ENCODE measurements at regions not wholly inside any gene's neighbourhood (a gene's known extent, or its start where the extent isn't known, plus 50 kb on each side); places are given as distances from the start of the nearest gene placed in this dataset.

DNA sequence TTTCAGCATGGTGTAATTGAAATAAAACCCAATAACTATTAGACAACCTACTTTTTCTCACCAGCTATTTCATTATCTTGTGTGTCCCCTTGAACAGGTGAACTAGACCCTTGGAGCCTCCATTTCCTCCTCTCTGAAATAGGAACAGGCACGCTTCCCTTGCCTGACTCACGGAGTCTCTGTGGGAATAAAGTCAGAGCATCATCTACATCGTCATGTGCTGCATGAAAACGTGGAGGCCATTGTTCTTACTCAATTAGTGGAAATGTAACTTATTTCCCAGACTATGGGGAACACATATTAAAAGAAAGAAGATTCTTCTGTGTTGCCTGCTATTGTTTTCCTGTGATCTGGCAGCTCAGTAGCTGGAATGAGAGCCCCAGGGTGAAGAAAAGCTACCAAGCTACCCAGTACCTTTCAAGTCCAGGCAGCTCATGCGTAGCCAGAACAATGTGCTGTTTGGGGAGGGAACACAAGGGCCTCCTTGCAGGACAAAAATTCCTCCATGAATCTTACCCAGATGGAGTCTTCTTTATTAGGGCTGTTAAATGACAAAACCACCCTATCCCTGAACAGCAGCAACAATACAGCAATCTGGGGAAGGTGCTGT is 59.8 kb downstream of the SOX11 start:
- DNase-seq = no peak

DNA sequence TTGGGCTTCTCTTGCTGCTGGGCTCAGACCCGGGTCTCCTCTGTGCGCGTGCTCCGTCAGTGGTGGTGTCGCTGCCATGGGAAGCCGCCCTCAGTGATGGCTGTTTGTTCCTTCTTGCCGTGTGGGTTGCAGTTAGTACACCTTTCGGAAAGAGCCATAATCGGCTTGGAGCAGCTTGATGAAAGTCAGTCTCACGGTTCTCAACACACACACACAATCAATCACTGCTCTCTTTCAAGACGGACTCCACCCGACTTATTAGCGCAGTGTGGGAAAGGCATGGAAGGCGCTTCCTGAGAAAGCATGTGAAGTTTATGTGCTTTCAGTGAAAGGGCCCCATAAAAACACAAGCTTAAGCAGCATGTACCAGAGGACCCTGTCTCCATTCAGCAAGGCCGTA is 64.1 kb downstream of the SOX11 start:
- no peak for DNase-seq

DNA sequence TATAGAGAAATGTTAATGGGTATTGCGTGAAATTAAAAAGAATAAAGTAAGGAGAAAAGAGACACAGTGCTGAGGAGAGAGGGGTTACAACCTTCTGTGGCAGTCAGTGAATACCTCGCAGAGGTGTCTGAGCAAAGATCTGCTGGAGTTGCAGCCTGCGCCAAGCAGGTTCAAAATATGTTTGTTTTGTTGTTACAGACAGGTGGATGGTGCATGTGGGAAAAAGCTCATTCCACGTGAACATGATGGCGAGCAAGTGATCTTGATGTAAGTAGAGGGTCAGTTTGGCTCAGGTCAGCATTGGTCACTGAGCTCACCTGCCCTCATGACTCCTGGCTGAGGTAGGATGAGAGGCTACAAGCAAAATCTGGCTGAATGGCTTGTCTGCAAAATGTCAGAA is 66.2 kb downstream of the SOX11 start:
- DNase-seq = no peak

DNA sequence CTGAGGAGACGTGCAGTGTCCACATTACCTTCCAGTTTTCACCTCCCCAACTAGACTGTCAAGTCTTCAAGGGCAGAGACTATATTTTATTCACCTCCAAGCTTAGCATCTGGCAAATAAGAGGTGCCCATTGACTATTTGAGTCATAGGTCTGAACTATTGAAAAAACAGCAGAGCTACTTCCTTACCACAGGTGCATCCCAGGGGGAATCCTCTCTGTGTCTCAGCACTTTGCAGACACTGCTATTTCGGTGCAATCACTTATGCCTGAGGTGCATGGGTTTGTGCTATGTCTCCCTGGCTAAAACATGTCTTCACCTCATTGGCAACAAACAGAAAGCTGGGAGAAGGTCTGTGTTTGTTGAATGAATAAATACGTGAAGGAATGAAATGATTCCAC is 67.8 kb downstream of the SOX11 start:
- no peak for DNase-seq

DNA sequence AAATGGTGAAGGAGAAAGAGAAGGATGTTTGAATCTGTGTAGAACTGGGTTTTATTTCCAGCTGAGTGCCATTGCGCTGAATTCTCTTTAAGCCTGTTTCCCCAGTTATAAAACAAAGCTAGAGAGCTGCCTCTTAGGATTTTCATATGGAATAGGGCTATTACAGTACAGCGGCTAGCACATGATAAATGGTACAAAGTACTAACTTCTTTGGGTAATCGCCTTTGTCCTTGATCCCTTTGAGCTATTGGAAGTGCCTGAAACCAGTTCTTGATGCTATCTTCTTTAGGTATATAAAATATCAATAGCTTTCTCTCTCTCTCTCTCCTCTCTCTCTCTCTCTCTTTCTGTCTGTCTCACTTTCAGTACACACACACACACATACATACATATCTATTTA is 71.3 kb downstream of the SOX11 start:
- no peak for DNase-seq

DNA sequence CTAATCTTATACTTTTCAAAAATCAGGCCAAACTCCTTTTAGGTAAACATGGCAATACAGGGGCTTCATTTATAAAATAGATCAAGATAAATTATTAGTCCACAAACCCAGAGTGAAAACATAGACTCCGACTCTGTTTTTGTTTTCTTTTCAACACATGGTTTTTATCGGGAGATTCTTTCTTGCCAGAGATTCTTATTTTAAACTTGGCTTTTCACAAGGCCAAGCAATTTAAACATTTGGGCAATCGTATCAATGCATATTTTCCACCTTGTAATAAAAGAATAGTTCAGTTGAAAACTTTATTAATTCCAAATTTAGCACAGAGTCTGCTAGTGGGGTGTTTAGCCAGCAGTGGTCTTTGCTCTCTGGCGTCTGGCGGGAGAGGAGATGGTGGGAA is 71.9 kb downstream of the SOX11 start:
- DNase-seq = no peak

DNA sequence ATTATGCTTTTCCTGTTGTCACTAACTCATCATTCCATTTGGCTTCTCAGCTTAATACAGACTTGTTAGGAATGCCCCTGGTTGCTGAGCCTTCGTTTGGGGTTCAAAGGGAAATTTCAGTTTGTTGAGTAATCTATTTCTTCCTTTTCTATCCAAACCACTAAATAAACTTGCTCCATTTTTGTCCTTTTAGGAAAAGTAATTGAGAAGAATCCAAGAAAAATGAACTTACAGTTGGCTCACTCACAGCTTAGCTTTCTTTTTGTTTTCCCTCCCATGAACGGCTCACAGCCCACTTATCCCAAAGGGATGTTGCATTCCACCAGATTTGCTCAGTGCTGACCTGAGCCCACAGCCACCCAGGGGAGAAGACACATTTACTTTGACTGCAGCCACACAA is 73.9 kb downstream of the SOX11 start:
- DNase-seq = no peak

DNA sequence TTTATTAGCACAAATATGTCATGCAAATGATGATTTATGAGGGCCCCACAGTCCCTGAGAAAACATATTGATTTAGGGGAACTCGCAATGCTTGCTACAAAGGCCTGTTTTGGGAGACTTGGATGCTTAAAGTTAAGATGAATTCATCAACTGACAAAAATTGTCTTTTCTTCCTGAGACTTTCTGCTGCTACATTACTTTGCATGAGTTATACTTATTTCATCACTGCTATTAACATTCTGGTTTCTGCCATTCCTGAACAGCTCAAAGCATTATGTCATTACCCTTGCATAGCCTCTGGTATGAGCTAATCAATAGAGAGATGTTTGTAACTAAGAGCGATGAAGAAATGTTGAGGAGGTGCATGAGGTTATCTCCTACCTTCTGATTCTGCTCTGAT is 74.4 kb downstream of the SOX11 start:
- DNase-seq = no peak

DNA sequence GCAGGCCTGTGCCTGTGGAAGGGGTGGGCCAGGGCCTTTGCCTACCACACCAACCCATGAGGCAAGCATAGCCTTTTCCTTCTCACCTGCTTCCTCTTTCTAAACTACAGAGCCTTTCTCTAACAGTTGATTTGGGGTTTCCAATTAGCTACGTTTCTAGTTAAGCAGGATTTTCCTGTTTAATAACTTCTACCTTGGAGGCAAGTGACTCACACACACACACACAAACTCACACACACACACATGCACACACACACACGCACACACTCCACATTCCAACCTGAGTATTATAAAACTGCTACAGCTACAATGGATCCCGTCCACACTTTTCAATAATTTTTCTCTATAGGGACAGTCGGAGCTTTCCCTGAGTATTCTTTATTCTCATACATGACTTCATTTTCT is 84.9 kb downstream of the SOX11 start:
- DNase-seq = no peak

DNA sequence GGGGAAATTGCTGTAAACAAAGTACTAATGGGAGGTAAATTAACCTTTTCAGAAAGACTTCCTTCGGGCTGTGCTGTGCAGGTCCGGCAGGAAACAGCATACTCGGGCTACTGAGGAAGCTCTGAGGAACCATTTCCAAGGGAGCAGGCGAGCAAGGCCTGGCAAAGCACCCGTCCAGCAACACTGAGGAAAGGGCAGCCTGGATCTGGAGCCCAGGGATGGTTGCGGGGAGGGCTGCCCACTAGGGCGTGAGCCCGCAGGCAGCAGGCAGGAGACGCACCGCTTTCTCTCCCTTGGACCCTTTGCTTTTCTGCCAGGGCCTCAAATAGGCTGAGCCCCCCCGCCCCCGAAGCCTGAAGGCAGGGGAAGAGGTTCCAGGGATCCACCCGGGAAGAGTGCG is 89.5 kb downstream of the SOX11 start:
- no peak for DNase-seq

DNA sequence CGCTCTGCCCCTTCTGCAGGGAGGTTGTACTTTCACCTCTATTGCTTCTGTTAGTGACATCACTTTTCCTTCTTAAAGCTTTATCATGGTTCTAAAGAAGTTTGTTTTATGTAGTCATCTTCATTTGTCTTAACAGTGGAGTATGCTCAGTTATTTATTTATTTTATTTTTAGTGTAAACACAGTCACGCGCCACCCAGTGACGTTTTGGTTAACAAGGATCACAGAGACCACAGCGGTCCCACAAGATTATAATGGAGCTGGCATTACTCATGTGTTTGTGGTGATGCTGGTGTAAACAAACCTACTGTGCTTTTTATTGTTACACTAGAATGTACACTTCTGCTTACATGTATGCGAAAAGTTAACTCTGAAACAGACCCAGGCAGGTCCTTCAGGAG is 89.9 kb downstream of the SOX11 start:
- no peak for DNase-seq

DNA sequence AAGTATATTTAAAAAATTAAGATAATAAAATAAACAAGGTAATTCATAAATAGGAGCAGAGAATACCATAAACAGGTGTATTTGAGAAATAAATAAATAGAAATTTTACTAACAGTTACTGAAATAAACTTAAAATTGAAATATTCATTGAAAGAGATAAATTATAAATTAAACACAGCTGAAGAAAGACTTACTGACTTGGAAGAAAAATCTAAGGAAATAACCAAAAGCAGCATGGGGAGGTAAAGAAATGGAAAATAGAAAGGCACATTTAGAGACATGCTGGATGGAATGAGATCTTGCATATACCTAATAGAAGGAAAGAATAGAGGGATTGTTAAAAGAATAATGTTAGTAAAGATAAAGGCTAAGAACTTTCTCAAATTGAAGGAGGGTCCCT is 96.3 kb downstream of the SOX11 start:
- no peak for DNase-seq

DNA sequence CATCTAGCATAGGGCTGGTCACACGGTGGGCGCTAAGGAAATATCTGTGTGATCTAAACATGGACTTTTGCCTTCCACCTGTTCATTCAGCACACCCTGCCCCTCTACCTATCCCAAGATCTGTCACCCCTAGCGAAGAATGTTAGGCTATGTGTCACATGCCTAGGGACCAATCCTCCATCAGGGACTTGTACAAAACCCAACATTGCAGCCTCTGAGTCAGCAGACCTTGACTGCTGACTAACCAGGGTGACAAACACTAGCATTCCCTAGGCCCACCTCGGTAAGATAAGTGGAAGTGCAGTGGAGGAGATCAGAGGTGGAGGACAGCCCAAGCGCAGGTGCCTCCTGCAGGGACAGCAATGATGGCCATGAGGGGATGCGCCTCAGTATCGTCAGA is 99.2 kb downstream of the SOX11 start:
- no peak for DNase-seq

DNA sequence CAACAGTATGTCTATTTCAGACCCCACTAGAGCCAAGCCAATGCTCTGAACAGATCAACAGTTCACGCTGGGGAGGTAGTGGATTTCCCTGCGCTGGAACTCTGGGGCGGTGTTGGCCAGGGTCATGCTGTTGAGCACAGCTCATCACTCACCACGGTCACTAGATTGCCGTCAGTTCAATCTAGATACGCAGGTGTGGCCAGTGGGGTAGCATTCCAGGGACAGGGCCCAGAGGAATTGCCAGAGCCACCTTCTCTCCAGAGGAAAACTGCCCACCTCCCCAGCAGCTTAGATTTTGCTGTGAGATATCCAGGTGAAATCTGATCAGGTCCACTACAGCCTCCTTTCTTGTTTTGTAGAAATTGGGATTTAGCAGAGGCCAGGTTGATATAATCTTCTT is 101.8 kb downstream of the SOX11 start:
- no peak for DNase-seq

DNA sequence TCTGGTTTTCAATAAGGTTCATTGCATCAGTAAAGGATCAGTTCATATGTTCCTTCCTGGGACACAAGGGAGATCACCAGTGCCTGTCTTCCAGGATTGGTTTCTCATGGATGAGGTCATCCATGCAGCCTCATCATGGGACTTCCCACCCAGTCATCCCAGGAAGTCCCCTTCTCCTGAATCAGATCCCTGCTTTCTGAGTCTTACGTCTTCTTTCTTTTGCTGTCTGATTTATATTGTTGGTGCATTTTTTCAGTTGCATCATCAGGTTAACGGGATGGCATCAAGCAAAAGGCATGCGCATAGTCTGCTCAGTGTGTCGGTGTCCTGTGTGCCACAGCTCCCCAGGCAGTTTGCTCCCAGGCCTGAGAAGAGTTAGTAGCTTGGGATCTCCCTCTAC is 105.9 kb downstream of the SOX11 start:
- no peak for DNase-seq

DNA sequence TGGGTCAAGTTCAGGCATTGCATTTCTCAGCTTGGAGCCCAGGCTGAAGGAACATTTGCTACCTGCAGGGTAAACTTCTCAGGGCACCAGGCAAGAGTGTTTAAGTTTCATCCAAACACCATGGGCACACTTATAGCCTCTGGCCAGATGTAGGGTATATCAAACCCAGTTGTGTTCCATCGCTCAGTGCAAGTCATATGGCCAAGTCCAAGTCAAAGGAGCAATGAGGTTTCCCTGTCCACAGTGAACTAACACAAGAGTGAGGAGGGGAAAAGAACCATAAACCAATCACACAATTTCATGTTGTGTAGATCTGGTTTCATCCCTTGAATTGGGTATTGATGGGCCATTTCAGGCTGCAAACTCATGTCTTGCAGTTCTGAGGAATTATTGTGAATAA is 107.2 kb downstream of the SOX11 start:
- no peak for DNase-seq

DNA sequence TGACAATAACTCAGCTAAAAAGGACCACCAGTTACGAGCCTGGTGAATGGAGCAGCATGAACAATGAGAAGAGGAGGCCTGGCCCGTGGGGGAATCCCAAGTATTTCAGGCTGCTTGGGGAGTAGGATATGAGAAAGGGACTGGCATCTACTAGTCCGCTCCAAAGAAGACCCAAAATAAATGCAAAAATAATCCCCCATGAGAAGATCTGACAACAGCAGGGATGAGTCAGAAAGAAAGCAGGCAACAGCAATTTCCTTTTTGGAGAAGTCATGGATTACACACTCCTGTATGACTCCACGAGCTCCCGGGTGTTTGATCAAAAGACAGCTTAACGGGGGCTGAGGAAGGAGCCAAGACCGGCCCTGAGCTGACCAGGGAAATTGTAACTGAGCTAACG is 111.4 kb downstream of the SOX11 start:
- no peak for DNase-seq

DNA sequence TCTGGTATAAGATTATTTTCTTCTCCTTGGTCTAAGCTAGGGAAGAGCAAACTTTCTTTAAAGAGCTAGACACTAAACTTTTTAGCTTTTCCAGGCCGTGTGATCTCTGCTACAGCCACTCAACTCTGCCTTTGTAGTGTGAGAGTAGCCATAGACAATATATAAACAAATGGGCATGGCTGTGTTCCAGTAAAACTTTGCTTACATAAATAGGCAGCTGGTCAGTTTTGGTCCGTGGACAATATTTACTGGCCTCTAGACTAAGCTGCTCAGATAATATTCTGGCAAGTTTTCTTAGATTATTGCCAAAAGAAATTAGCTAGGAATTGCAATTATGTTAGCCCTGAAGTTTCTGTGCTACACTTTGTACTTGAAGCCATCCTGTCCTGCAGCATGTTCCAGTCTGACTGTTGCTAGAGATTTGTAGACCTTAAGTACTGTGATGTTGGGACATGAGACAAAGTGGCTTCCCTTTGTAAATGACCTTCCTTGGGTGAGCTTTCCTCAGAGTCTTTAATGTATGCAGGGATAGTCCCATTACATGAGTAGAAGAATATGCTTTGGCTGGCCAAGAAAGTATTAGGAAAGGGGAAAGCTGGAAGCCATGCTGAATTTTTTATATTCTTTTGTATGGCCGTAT is 126.9 kb downstream of the SOX11 start:
- DNase-seq = no peak

DNA sequence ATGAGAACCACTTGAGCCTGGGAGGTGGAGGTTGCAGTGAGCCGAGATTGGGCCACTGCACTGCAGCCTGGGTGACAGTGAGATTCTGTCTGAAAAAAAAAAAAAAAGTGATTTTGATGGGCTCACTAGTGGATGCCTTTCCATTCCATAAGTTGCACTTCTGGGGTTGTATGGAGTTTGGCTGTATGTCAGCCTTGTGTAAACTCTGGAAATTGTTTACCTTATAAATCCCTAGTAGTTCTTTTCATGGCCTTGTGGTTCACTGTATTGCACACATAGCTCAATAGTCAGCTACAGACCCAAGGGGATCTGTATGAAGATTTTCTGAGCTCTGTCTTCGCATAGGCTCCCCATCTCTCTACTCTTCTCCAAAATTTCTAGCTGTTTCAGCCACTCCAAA is 131.9 kb downstream of the SOX11 start:
- DNase-seq = no peak

DNA sequence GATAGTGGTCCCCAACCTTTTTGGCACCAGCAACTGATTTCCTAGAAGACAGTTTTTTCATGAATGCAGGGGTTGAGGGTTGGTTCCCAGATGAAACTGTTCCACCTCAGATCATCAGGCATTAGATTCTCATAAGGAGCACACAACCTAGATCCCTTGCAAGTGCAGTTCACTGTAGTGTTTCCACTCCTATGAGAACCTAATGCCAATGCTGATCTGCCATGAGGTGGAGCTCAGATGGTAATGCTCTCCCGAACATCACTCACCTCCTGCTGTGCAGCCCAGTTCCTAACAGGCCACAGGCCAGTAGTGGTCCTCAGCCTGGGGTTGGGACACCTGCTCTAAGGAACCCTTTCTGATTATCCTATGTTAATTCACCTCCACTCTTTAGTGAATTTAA is 133.5 kb downstream of the SOX11 start:
- no peak for DNase-seq

DNA sequence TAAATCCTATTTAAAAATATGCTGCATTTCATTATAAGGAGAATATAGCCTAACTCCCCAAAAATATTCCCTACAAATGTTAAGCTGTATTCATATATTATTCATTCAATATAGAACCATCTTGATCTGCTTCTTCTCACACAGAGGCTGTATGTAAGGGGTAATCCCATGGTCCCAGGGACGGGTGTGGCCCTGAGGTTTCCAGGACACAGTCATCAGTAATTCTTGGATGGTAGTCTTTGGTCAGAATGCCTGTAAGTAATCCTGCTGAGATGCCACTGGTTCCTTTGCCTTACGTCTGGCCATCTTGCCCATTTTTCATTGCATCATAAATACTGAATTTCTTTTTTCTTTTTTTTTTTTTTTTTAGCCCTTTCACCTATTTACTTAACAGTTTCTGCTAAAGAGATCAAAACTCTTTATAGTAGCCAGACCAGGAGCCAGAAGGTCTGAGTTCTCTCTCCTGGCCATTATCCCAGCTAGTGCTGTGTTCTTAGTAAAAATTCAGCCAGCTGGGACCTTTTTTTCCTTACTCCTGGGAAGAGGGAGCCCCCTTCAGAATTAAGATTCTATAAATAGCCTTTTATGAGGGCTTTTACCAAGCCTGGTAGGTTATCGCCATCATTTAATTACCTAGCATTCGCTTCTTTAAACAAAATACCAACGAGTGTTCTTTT is 134.9 kb downstream of the SOX11 start:
- DNase-seq = no peak

DNA sequence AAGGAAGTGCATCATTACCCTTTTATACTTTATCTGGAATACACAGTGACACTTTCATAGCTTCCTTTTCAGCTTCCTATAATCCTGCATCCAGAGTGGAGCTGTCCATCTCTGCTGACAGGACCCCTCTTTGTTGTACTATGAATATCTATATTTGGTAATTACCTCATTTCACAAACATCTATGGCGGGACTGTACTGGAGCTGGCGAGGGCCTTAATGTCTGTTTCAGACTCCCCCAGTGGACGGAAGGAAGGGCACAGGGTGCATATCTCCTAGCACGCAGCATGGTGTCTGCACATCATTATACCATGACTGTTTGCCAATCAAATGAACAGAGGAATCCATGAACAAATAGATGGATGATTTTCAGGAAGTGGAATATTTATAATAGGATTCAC is 142.3 kb downstream of the SOX11 start:
- no peak for DNase-seq

DNA sequence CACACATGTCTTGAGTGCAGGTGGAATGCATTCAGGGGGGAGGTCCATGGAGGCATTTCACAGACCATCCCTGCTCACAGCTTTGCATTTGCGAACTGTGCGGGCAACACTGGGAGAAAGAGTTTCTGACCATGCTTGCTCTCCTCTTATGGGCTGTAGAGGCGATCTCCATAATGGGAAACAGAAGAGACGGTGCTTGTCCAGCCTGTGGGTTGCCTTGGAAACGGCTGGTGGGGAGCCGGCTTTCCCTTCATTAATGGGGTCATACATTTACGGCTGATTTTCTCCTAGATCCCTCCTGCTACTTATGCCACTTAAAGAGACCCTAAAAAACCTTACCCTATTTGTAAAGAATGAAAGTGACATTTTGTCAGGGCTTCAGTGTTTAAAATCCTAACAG is 147.4 kb downstream of the SOX11 start:
- no peak for DNase-seq

DNA sequence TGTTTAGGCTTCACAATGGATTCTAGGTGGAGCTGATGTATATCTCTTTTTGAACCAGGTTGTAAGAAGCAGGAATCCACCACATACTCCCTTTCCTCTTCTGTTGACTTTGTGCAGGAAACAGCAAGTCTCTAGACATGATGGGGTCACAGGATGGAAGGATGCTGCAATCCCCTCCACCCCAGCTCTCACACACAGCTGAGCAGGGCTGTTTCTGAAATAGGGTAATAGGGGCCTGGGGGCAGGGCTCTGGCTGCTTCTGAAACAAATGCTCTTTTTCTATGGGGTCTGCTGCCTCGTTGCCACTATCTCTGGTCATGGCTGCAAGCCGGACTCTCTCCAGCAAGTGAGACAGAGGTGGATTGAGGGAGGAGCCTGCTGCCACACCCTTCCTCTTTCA is 148.9 kb downstream of the SOX11 start:
- no peak for DNase-seq

DNA sequence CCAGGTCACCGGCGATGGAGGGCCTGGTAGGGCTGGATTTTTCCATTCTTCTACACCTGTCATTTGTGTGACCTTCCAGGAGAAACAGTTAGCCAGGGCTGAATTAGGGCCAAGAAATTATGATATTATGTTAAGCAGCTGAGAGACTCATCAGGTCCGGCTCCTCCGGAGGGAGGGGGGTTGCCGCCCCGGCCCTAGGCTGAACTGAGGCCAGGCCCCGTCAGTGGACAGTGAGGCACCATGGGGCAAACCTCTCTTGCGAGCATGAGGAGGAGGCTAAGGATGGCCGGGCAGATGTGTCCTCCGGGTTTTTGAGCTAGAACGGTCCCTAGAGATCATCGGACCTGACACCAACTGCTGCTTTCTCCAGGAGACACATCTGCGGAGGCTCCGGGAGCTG is 150.1 kb downstream of the SOX11 start:
- no peak for DNase-seq

Data from NCI-H2029 (cell line).